Inferior parietal cortex (tissue), 1 donor: ENCODE measurements at regions not wholly inside any gene's neighbourhood (a gene's known extent, or its start where the extent isn't known, plus 50 kb on each side); places are given as distances from the start of the nearest gene placed in this dataset.
"Not testable (repeated sequence)": the region's sequence is repeated elsewhere in the genome, so short reads cannot be mapped to it uniquely, and the experiment has no call there.

ENCODE experiments used
- DNase-seq: peaks from one replicate; pipeline ENCODE4 v3.0.0-alpha.2; 2016; ENCODE audit errors: extremely low spot score

GRCh38 chr2:120625865-120626560, 109.7 kb upstream of the GLI2 start:
- no peak for DNase-seq

- DNase-seq: no peak
These were observed 109.1 kb upstream of the GLI2 start for GRCh38 chr2:120626566-120626965.

GRCh38 chr2:120628248-120628647, 107.4 kb upstream of the GLI2 start:
- no peak for DNase-seq

- DNase-seq: no peak
These were observed 106.3 kb upstream of the GLI2 start for GRCh38 chr2:120629241-120629895.

- no peak for DNase-seq
These were observed 105.5 kb upstream of the GLI2 start for GRCh38 chr2:120630031-120630701.

GRCh38 chr2:120631236-120631635, 104.4 kb upstream of the GLI2 start:
- no peak for DNase-seq

- DNase-seq: no peak
These were observed 103.9 kb upstream of the GLI2 start for GRCh38 chr2:120631724-120632123.

- DNase-seq: no peak
These were observed 102.6 kb upstream of the GLI2 start for GRCh38 chr2:120632796-120633646.

- DNase-seq: no peak
These were observed 101.1 kb upstream of the GLI2 start for GRCh38 chr2:120634533-120634932.

- no peak for DNase-seq
These were observed 100.5 kb upstream of the GLI2 start for GRCh38 chr2:120635146-120635545.

- no peak for DNase-seq
These were observed 97.8 kb upstream of the GLI2 start for GRCh38 chr2:120637847-120638246.

GRCh38 chr2:120638450-120638849, 97.2 kb upstream of the GLI2 start:
- no peak for DNase-seq

GRCh38 chr2:120641366-120641771, 94.3 kb upstream of the GLI2 start:
- DNase-seq: no peak

GRCh38 chr2:120642646-120643045, 93.0 kb upstream of the GLI2 start:
- no peak for DNase-seq

GRCh38 chr2:120646994-120647393, 88.7 kb upstream of the GLI2 start:
- DNase-seq: no peak

- DNase-seq: no peak
These were observed 88.2 kb upstream of the GLI2 start for GRCh38 chr2:120647487-120647886.

- not testable (repeated sequence) for DNase-seq
These were observed 86.3 kb upstream of the GLI2 start for GRCh38 chr2:120649381-120649780.

GRCh38 chr2:120650022-120650644, 85.5 kb upstream of the GLI2 start:
- no peak for DNase-seq

- DNase-seq: no peak
These were observed 83.8 kb upstream of the GLI2 start for GRCh38 chr2:120651818-120652217.

- no peak for DNase-seq
These were observed 82.6 kb upstream of the GLI2 start for GRCh38 chr2:120653046-120653445.

- no peak for DNase-seq
These were observed 81.8 kb upstream of the GLI2 start for GRCh38 chr2:120653871-120654270.
